ENCODE measurements at regions not wholly inside any gene's neighbourhood (a gene's known extent, or its start where the extent isn't known, plus 50 kb on each side); places are given as distances from the start of the nearest gene placed in this dataset.

DNA sequence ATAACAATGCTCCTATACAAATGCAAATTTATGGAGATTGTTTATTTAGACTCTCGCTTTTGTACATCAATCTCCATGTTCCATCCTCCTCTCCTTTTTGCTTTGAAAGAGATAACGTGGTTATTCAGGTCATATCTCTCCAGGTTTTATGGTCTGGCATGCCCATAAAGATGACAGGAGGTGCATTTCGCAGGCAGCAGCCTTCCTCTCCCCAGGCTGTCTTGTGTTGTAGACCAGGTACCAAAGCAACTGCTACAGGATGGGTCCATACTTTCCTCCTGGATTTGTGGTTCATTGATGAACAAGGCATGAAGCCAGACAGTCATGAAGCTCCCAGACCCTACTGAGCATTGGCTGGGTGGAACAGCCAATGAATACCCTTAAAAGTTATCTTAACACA lies 400.2 kb upstream of the NPVF start:
- CTCF ChIA-PET, result no interaction called here
- no peak overlapping the region for H3K4me2 ChIP-seq (ENCODE audit: insufficient read depth, low read length)
- no TSS peak for BruUV-seq (replicated peaks)
- no peaks in the 10 kb centered on the region for H3K4me1 ChIP-seq (ENCODE audit: control insufficient read depth, extremely low read depth, insufficient read depth, low read length)
- no peaks in the 10 kb centered on the region for H3K36me3 ChIP-seq (ENCODE audit: control insufficient read depth in 2 of 2, extremely low read depth in 1 of 2, insufficient read depth in 2 of 2, low read length in 2 of 2)
- H3K4me3 ChIP-seq (replicated peaks in 1 of 3; ENCODE audit: insufficient read depth in 1 of 3, low read depth in 1 of 3, low read length in 3 of 3), result no peak overlapping the region
- no peak overlapping the region for H3K9ac ChIP-seq (replicated peaks; ENCODE audit: extremely low read depth, insufficient read depth, low read length)
- DNase-seq (ENCODE audit: low read depth, low spot score) (no peak), FAIRE-seq (no peak)
- no peaks in the 10 kb centered on the region for H3K9me1 ChIP-seq (replicated peaks; ENCODE audit: control insufficient read depth, extremely low read depth, insufficient read depth, low read length)
- H3K27ac ChIP-seq (ENCODE audit: insufficient read depth, low read depth, low read length), result no peak overlapping the region
- no peaks in the 10 kb centered on the region for H4K20me1 ChIP-seq (replicated peaks; ENCODE audit: control insufficient read depth, extremely low read depth, insufficient read depth, low read length)
- TF ChIP-seq GATA2 (IDR thresholded peaks at IDR 0.05; ENCODE audit: insufficient read depth, insufficient read length, low read depth, low read length) (no peak), JUN (IDR thresholded peaks at IDR 0.05; ENCODE audit: borderline replicate concordance, insufficient read depth, insufficient read length, low read depth) (no peak), MYC (IDR thresholded peaks at IDR 0.05; ENCODE audit: low read depth, low read length) (no peak), FOS (IDR thresholded peaks at IDR 0.05; ENCODE audit: borderline replicate concordance, insufficient read depth, low read length) (no peak), POLR2A (IDR thresholded peaks at IDR 0.05; ENCODE audit: low read depth, low read length) (no peak), EZH2 (IDR thresholded peaks at IDR 0.05; ENCODE audit: borderline replicate concordance, low read depth, low read length, severe bottlenecking) (no peak), POLR2AphosphoS5 (IDR thresholded peaks at IDR 0.05; ENCODE audit: insufficient read depth, low read depth, low read length) (no peak)
- TF ChIP-seq, protein P1, sequence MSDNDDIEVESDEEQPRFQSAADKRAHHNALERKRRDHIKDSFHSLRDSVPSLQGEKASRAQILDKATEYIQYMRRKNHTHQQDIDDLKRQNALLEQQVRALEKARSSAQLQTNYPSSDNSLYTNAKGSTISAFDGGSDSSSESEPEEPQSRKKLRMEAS (IDR thresholded peaks at IDR 0.05; ENCODE audit: insufficient read depth, insufficient read length), result no peak
- TF ChIP-seq, protein P2, sequence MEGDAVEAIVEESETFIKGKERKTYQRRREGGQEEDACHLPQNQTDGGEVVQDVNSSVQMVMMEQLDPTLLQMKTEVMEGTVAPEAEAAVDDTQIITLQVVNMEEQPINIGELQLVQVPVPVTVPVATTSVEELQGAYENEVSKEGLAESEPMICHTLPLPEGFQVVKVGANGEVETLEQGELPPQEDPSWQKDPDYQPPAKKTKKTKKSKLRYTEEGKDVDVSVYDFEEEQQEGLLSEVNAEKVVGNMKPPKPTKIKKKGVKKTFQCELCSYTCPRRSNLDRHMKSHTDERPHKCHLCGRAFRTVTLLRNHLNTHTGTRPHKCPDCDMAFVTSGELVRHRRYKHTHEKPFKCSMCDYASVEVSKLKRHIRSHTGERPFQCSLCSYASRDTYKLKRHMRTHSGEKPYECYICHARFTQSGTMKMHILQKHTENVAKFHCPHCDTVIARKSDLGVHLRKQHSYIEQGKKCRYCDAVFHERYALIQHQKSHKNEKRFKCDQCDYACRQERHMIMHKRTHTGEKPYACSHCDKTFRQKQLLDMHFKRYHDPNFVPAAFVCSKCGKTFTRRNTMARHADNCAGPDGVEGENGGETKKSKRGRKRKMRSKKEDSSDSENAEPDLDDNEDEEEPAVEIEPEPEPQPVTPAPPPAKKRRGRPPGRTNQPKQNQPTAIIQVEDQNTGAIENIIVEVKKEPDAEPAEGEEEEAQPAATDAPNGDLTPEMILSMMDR (IDR thresholded peaks at IDR 0.05; ENCODE audit: extremely low read depth in 1 of 2, insufficient read depth in 1 of 2, low read depth in 1 of 2, low read length in 2 of 2), result no peak
- H3K9me3 ChIP-seq (replicated peaks; ENCODE audit: control insufficient read depth, insufficient read depth, low read length), result no peaks in the 10 kb centered on the region
- H3K79me2 ChIP-seq (ENCODE audit: control insufficient read depth, insufficient read depth, low read length), result no peaks in the 10 kb centered on the region
- no peak overlapping the region for H2AFZ ChIP-seq (ENCODE audit: low read depth, low read length)
- intact Hi-C loops (cut with micrococcal nuclease), result no loop called here
- no peaks in the 10 kb centered on the region for H3K27me3 ChIP-seq (ENCODE audit: control insufficient read depth in 2 of 2, insufficient read depth in 2 of 2, low read length in 2 of 2)
- dilution Hi-C loops (cut with MboI; ENCODE audit: extremely low pct_ligation_motif_present, low sequenced_read_pairs), result no loop called here
- POLR2A ChIA-PET, result no interaction called here
